ENCODE measurements at regions not wholly inside any gene's neighbourhood (a gene's known extent, or its start where the extent isn't known, plus 50 kb on each side); places are given as distances from the start of the nearest gene placed in this dataset.
"Not testable (repeated sequence)": the region's sequence is repeated elsewhere in the genome, so short reads cannot be mapped to it uniquely, and the experiment has no call there.

- no peaks in the 10 kb centered on the region for H3K36me3 ChIP-seq (replicated peaks; ENCODE audit: low read depth, low read length)
- H3K27me3 ChIP-seq (ENCODE audit: low read depth, low read length) = no peaks in the 10 kb centered on the region
- H3K79me2 ChIP-seq (ENCODE audit: low read length) = no peaks in the 10 kb centered on the region
- H3K9ac ChIP-seq (ENCODE audit: low read length) = no peak overlapping the region
- no peaks in the 10 kb centered on the region for H3K9me3 ChIP-seq (ENCODE audit: insufficient read depth, low read length)
- no peaks in the 10 kb centered on the region for H4K20me1 ChIP-seq (ENCODE audit: insufficient read depth, low read length)
- no peak overlapping the region for H3K4me2 ChIP-seq (ENCODE audit: low read length)
- no peak overlapping the region for H3K4me3 ChIP-seq (ENCODE audit: low read length)
- no peak for TF ChIP-seq CTCF (IDR thresholded peaks at IDR 0.05; ENCODE audit: low read depth, low read length)
- TF ChIP-seq EZH2phosphoT487 (IDR thresholded peaks at IDR 0.05; ENCODE audit: low read depth) = no peak
- H2AFZ ChIP-seq (ENCODE audit: low read depth, low read length) = no peak overlapping the region
- no peaks in the 10 kb centered on the region for H3K4me1 ChIP-seq (ENCODE audit: low read length)
- H3K27ac ChIP-seq (ENCODE audit: low read length) = no peak overlapping the region
Measured at GRCh38 chr6:103101267-103101666, 1707.8 kb downstream of the GRIK2 start.

- not testable (repeated sequence) for H3K9me3 ChIP-seq (ENCODE audit: insufficient read depth, low read length); H4K20me1 ChIP-seq (ENCODE audit: insufficient read depth, low read length); H2AFZ ChIP-seq (ENCODE audit: low read depth, low read length); H3K79me2 ChIP-seq (ENCODE audit: low read length); H3K27ac ChIP-seq (ENCODE audit: low read length); H3K9ac ChIP-seq (ENCODE audit: low read length); H3K4me2 ChIP-seq (ENCODE audit: low read length); H3K27me3 ChIP-seq (ENCODE audit: low read depth, low read length); H3K4me1 ChIP-seq (ENCODE audit: low read length); H3K4me3 ChIP-seq (ENCODE audit: low read length); H3K36me3 ChIP-seq (replicated peaks; ENCODE audit: low read depth, low read length)
Measured at GRCh38 chr6:103092414-103092813, 1698.9 kb downstream of the GRIK2 start.

GRCh38 chr6:103085801-103086200 is 1692.3 kb downstream of the GRIK2 start:
- no peak for TF ChIP-seq EZH2phosphoT487 (IDR thresholded peaks at IDR 0.05; ENCODE audit: low read depth)
- H3K4me3 ChIP-seq (ENCODE audit: low read length) = no peak overlapping the region

GRCh38 chr6:103081876-103082630 is 1688.5 kb downstream of the GRIK2 start:
- H3K4me1 ChIP-seq (ENCODE audit: low read length) = no peaks in the 10 kb centered on the region
- H4K20me1 ChIP-seq (ENCODE audit: insufficient read depth, low read length) = no peaks in the 10 kb centered on the region
- no peaks in the 10 kb centered on the region for H3K36me3 ChIP-seq (replicated peaks; ENCODE audit: low read depth, low read length)
- H3K4me3 ChIP-seq (ENCODE audit: low read length) = no peak overlapping the region
- no peak overlapping the region for H3K4me2 ChIP-seq (ENCODE audit: low read length)
- TF ChIP-seq EZH2phosphoT487 (IDR thresholded peaks at IDR 0.05; ENCODE audit: low read depth) = no peak
- TF ChIP-seq CTCF (IDR thresholded peaks at IDR 0.05; ENCODE audit: low read depth, low read length) = no peak
- H2AFZ ChIP-seq (ENCODE audit: low read depth, low read length) = no peak overlapping the region
- H3K9me3 ChIP-seq (ENCODE audit: insufficient read depth, low read length) = no peaks in the 10 kb centered on the region
- H3K79me2 ChIP-seq (ENCODE audit: low read length) = no peaks in the 10 kb centered on the region
- no peak overlapping the region for H3K9ac ChIP-seq (ENCODE audit: low read length)
- no peak overlapping the region for H3K27ac ChIP-seq (ENCODE audit: low read length)
- H3K27me3 ChIP-seq (ENCODE audit: low read depth, low read length) = no peaks in the 10 kb centered on the region

More at GRCh38 chr6:103085801-103086200, 1692.3 kb downstream of the GRIK2 start:
- Histone ChIP-seq H3K9ac (ENCODE audit: low read length) (no peak overlapping the region), H4K20me1 (ENCODE audit: insufficient read depth, low read length) (no peaks in the 10 kb centered on the region), H3K9me3 (ENCODE audit: insufficient read depth, low read length) (no peaks in the 10 kb centered on the region), H3K27me3 (ENCODE audit: low read depth, low read length) (no peaks in the 10 kb centered on the region), H3K36me3 (replicated peaks; ENCODE audit: low read depth, low read length) (no peaks in the 10 kb centered on the region), H3K4me1 (ENCODE audit: low read length) (no peaks in the 10 kb centered on the region), H2AFZ (ENCODE audit: low read depth, low read length) (no peak overlapping the region), H3K79me2 (ENCODE audit: low read length) (no peaks in the 10 kb centered on the region), H3K27ac (ENCODE audit: low read length) (no peak overlapping the region), H3K4me2 (ENCODE audit: low read length) (no peak overlapping the region)

- Histone ChIP-seq H3K27me3 (ENCODE audit: low read depth, low read length) (no peaks in the 10 kb centered on the region), H3K4me3 (ENCODE audit: low read length) (no peak overlapping the region), H3K4me1 (ENCODE audit: low read length) (no peaks in the 10 kb centered on the region), H3K9ac (ENCODE audit: low read length) (no peak overlapping the region), H3K4me2 (ENCODE audit: low read length) (no peak overlapping the region), H3K36me3 (replicated peaks; ENCODE audit: low read depth, low read length) (no peaks in the 10 kb centered on the region), H3K79me2 (ENCODE audit: low read length) (no peaks in the 10 kb centered on the region), H2AFZ (ENCODE audit: low read depth, low read length) (no peak overlapping the region), H3K27ac (ENCODE audit: low read length) (no peak overlapping the region), H3K9me3 (ENCODE audit: insufficient read depth, low read length) (no peaks in the 10 kb centered on the region), H4K20me1 (ENCODE audit: insufficient read depth, low read length) (no peaks in the 10 kb centered on the region)
- TF ChIP-seq CTCF (IDR thresholded peaks at IDR 0.05; ENCODE audit: low read depth, low read length) = no peak
- TF ChIP-seq EZH2phosphoT487 (IDR thresholded peaks at IDR 0.05; ENCODE audit: low read depth) = no peak
Measured at GRCh38 chr6:103081126-103081525, 1687.6 kb downstream of the GRIK2 start.
